ENCODE measurements at regions not wholly inside any gene's neighbourhood (a gene's known extent, or its start where the extent isn't known, plus 50 kb on each side); places are given as distances from the start of the nearest gene placed in this dataset.

DNA sequence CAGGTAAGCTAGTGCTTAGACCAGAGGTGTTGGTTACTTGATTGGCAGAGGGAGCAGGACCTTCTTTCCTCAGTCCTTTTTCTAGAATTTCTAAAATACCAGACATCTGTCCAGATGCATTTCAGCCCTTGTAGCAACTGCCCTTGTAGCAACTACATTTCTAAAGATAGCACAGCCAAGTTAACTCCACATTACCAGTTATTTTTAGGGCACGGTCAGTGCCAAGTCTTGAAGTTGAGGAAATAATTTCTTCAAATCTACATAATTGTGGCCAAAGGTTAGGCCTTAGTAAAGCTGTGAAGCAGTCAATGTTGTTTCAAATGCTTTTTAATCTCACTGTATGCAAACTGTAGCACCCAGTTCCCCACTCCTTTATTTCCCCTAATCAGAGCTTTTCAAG lies 62.9 kb downstream of the MID1IP1 start:
- DNase-seq (ENCODE audit: low spot score) (no peak), ATAC-seq (ENCODE audit: low FRiP score) (no peak)
- TF ChIP-seq CTCF (IDR thresholded peaks at IDR 0.05) = no peak

- no peak for TF ChIP-seq CTCF (IDR thresholded peaks at IDR 0.05)
- ATAC-seq (ENCODE audit: low FRiP score) (no peak), DNase-seq (ENCODE audit: low spot score) (no peak)
These were observed 67.1 kb downstream of the MID1IP1 start for GRCh38 chrX:38868321-38868720.

DNA sequence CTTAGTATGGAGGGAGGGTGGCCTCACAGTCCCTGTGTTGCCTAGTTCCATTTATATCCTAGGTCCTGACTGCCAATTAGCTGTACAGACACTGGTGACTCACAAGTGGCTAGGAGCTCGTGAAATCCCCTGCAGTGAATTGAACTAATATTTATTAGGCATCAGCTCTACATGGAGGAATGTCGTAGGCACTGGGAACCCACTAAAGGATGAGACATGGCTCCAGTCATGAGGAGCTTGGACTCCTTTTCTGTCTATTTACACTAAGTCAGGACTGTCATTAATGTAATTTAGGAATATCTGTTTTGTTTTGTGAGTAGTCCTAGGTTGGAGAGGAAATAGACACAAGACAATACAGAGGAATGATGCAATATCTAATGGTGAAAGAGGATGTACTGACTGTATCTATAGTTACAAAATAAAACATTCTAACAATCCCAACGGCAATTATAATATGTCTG lies 67.7 kb downstream of the MID1IP1 start:
- ATAC-seq (ENCODE audit: low FRiP score) (no peak), DNase-seq (ENCODE audit: low spot score) (no peak)
- TF ChIP-seq CTCF (IDR thresholded peaks at IDR 0.05) = no peak

- no peak for TF ChIP-seq CTCF (IDR thresholded peaks at IDR 0.05)
- no peak for DNase-seq (ENCODE audit: low spot score)
- ATAC-seq (ENCODE audit: low FRiP score) = no peak
These were observed 69.2 kb downstream of the MID1IP1 start for GRCh38 chrX:38870361-38870895.

DNA sequence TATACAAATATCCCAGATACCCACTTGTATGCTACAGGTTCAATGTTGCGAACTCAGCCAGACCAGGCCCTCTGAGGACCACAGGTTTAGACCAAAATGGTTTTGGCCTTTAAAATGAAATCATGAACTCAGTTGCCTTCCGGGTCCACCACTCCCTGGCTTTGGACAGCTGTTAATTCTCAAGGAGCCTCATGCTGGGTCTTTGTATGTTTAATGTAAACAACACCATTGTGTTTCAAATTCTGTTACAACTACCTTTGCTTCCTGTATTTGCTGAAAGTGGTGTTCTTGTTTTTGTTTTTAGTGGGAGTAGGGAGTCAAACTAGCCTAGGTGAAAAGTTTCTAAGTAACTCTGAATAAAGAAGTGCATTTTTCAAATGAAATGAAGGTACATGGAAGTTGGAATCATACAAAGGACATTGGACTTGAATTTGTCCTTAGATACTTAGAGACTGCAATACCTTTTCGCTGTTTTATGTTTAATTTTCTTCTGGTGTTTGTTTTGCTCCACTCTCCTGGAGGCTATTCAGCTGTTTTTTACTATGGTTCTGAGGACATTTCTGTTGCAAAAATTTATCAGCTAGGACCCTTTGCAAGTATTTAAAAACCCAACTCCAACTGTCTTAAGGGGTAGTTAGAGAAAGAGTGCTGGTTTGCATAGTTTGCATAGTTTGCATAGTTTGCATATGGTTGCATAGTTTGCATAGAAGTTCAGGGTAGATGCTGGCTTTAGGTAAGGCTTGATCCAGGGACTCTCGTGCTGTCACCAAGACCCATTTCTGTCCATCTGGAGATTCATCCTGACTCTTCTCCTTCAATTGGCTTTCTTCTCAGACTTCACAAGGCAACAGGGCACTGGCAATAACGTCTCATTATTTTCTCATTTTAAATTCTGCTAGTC lies 70.1 kb downstream of the MID1IP1 start:
- ATAC-seq (ENCODE audit: low FRiP score) = no peak
- TF ChIP-seq CTCF (IDR thresholded peaks at IDR 0.05) = no peak
- DNase-seq (ENCODE audit: low spot score) = no peak

GRCh38 chrX:38877366-38877765 lies 76.1 kb downstream of the MID1IP1 start:
- ATAC-seq (ENCODE audit: low FRiP score) (no peak), DNase-seq (ENCODE audit: low spot score) (no peak)
- no peak for TF ChIP-seq CTCF (IDR thresholded peaks at IDR 0.05)
